ENCODE measurements at regions not wholly inside any gene's neighbourhood (a gene's known extent, or its start where the extent isn't known, plus 50 kb on each side); places are given as distances from the start of the nearest gene placed in this dataset.

GRCh38 chr5:31007672-31008071 lies 185.8 kb upstream of the CDH6 start:
- Histone ChIP-seq H3K4me3 (replicated peaks; ENCODE audit: low read depth, low read length) (no peak overlapping the region), H3K27me3 (replicated peaks; ENCODE audit: control insufficient read depth, insufficient read depth, low read length) (no peaks in the 10 kb centered on the region), H3K36me3 (ENCODE audit: control insufficient read depth, insufficient read depth, low read length) (no peaks in the 10 kb centered on the region)
- no peak for TF ChIP-seq CTCF (IDR thresholded peaks at IDR 0.05; ENCODE audit: insufficient read depth, low read length, poor library complexity, severe bottlenecking)
- no peak for DNase-seq (ENCODE audit: extremely low read depth, insufficient read length)

GRCh38 chr5:31000287-31000686 lies 193.2 kb upstream of the CDH6 start:
- no peaks in the 10 kb centered on the region for H3K27me3 ChIP-seq (replicated peaks; ENCODE audit: control insufficient read depth, insufficient read depth, low read length)
- H3K36me3 ChIP-seq (ENCODE audit: control insufficient read depth, insufficient read depth, low read length), result no peaks in the 10 kb centered on the region
- no peak for DNase-seq (ENCODE audit: extremely low read depth, insufficient read length)
- TF ChIP-seq CTCF (IDR thresholded peaks at IDR 0.05; ENCODE audit: insufficient read depth, low read length, poor library complexity, severe bottlenecking), result no peak
- H3K4me3 ChIP-seq (replicated peaks; ENCODE audit: low read depth, low read length), result no peak overlapping the region

- H3K27me3 ChIP-seq (replicated peaks; ENCODE audit: control insufficient read depth, insufficient read depth, low read length), result no peaks in the 10 kb centered on the region
- no peak for TF ChIP-seq CTCF (IDR thresholded peaks at IDR 0.05; ENCODE audit: insufficient read depth, low read length, poor library complexity, severe bottlenecking)
- H3K4me3 ChIP-seq (replicated peaks; ENCODE audit: low read depth, low read length), result no peak overlapping the region
- H3K36me3 ChIP-seq (ENCODE audit: control insufficient read depth, insufficient read depth, low read length), result no peaks in the 10 kb centered on the region
- no peak for DNase-seq (ENCODE audit: extremely low read depth, insufficient read length)
Observed at GRCh38 chr5:30997681-30998080, 195.8 kb upstream of the CDH6 start.

GRCh38 chr5:30994902-30995301 lies 198.6 kb upstream of the CDH6 start:
- DNase-seq (ENCODE audit: extremely low read depth, insufficient read length), result no peak
- H3K4me3 ChIP-seq (replicated peaks; ENCODE audit: low read depth, low read length), result no peak overlapping the region
- H3K36me3 ChIP-seq (ENCODE audit: control insufficient read depth, insufficient read depth, low read length), result no peaks in the 10 kb centered on the region
- no peaks in the 10 kb centered on the region for H3K27me3 ChIP-seq (replicated peaks; ENCODE audit: control insufficient read depth, insufficient read depth, low read length)
- TF ChIP-seq CTCF (IDR thresholded peaks at IDR 0.05; ENCODE audit: insufficient read depth, low read length, poor library complexity, severe bottlenecking), result no peak

GRCh38 chr5:30994176-30994575 lies 199.3 kb upstream of the CDH6 start:
- H3K27me3 ChIP-seq (replicated peaks; ENCODE audit: control insufficient read depth, insufficient read depth, low read length), result no peaks in the 10 kb centered on the region
- H3K36me3 ChIP-seq (ENCODE audit: control insufficient read depth, insufficient read depth, low read length), result no peaks in the 10 kb centered on the region
- DNase-seq (ENCODE audit: extremely low read depth, insufficient read length), result no peak
- TF ChIP-seq CTCF (IDR thresholded peaks at IDR 0.05; ENCODE audit: insufficient read depth, low read length, poor library complexity, severe bottlenecking), result no peak
- no peak overlapping the region for H3K4me3 ChIP-seq (replicated peaks; ENCODE audit: low read depth, low read length)

- Histone ChIP-seq H3K4me3 (replicated peaks; ENCODE audit: low read depth, low read length) (no peak overlapping the region), H3K36me3 (ENCODE audit: control insufficient read depth, insufficient read depth, low read length) (no peaks in the 10 kb centered on the region), H3K27me3 (replicated peaks; ENCODE audit: control insufficient read depth, insufficient read depth, low read length) (no peaks in the 10 kb centered on the region)
- no peak for DNase-seq (ENCODE audit: extremely low read depth, insufficient read length)
- TF ChIP-seq CTCF (IDR thresholded peaks at IDR 0.05; ENCODE audit: insufficient read depth, low read length, poor library complexity, severe bottlenecking), result no peak
Observed at GRCh38 chr5:30991462-30991861, 202.0 kb upstream of the CDH6 start.

Data from GM06990 (cell line).